IMR-90 (cell line): ENCODE measurements at regions not wholly inside any gene's neighbourhood (a gene's known extent, or its start where the extent isn't known, plus 50 kb on each side); places are given as distances from the start of the nearest gene placed in this dataset.

Source experiments
- ATAC-seq: fragments of 200-7000 bp; cut with Tn5 transposase; 2 replicates; pipeline ENCODE4 v1.9.1; 2020; ENCODE audit warnings: low read depth, mild to moderate bottlenecking, moderate library complexity
- BruUV-seq: library from RNA; stranded (reverse); fragments of 400-500 nt; replicated peaks from 2 replicates; lab custom pipeline; 2021; lab: Mats Ljungman, UMichigan
- CTCF ChIA-PET: fragments of 300-600 bp; formaldehyde crosslinking; extraction: SDS; loops from one replicate; lab custom pipeline; 2021; ENCODE audit warnings: antibody characterized with exemption; lab: Yijun Ruan, JAX
- POLR2A ChIA-PET: fragments of 300-600 bp; sonication (Branson Sonifier 250); formaldehyde crosslinking; loops from one replicate; lab custom pipeline; 2022; ENCODE audit warnings: antibody characterized with exemption; ENCODE audit not compliant: unreplicated experiment; lab: Charles Lee
- DNase-seq: peaks from one replicate; pipeline ENCODE4 v3.0.0; 2013
- H2AFZ ChIP-seq: replicated peaks from 2 replicates; pipeline ENCODE3; 2013; ENCODE audit warnings: low read length, mild to moderate bottlenecking; ENCODE audit not compliant: poor library complexity
- H2AK5ac ChIP-seq: 2 replicates; pipeline ENCODE4 v1.6.1; 2013; ENCODE audit warnings: low read depth, low read length, inconsistent platforms
- H2AK9ac ChIP-seq: replicated peaks from 2 replicates; pipeline ENCODE3; 2013; ENCODE audit warnings: mild to moderate bottlenecking, low read depth, low read length, moderate library complexity; ENCODE audit not compliant: poor library complexity
- H2BK120ac ChIP-seq: 2 replicates; pipeline ENCODE4 v1.6.1; 2013; ENCODE audit warnings: low read depth, low read length, inconsistent platforms
- H2BK15ac ChIP-seq: 3 replicates; pipeline ENCODE4 v1.6.1; 2013; ENCODE audit warnings: low read depth, low read length, inconsistent platforms
- H2BK20ac ChIP-seq: 2 replicates; pipeline ENCODE4 v1.6.1; 2013; ENCODE audit warnings: low read depth, mild to moderate bottlenecking, inconsistent platforms, low read length, moderate library complexity
- H2BK5ac ChIP-seq: 2 replicates; pipeline ENCODE4 v1.6.1; 2013; ENCODE audit warnings: mild to moderate bottlenecking, low read depth, low read length, inconsistent platforms; ENCODE audit not compliant: poor library complexity, severe bottlenecking
- H3K14ac ChIP-seq: replicated peaks from 2 replicates; pipeline ENCODE4 v1.6.1; 2013; ENCODE audit warnings: low read depth, low read length, inconsistent platforms
- H3K18ac ChIP-seq: 2 replicates; pipeline ENCODE4 v1.6.1; 2013; ENCODE audit warnings: low read depth, low read length, control low read depth
- H3K23ac ChIP-seq: 2 replicates; pipeline ENCODE4 v1.6.1; 2013; ENCODE audit warnings: low read depth, low read length, inconsistent platforms
- H3K27ac ChIP-seq: 2 replicates; pipeline ENCODE4 v1.5.1; 2013; ENCODE audit warnings: mild to moderate bottlenecking, control low read depth, low read length; ENCODE audit not compliant: insufficient read depth
- H3K27me3 ChIP-seq: 2 replicates; pipeline ENCODE4 v1.6.1; 2013; ENCODE audit warnings: low read length; ENCODE audit not compliant: control insufficient read depth, insufficient read depth
- H3K36me3 ChIP-seq: 2 replicates; pipeline ENCODE4 v1.6.1; 2013; ENCODE audit warnings: low read length, mixed read lengths; ENCODE audit not compliant: control insufficient read depth, insufficient read depth
- H3K4ac ChIP-seq: 2 replicates; pipeline ENCODE4 v1.6.1; 2013; ENCODE audit warnings: low read depth, low read length, inconsistent platforms
- H3K4me1 ChIP-seq: 2 replicates; pipeline ENCODE4 v1.6.1; 2013; ENCODE audit warnings: low read length, mixed read lengths; ENCODE audit not compliant: control insufficient read depth, insufficient read depth
- H3K4me2 ChIP-seq: 2 replicates; pipeline ENCODE4 v1.6.1; 2013; ENCODE audit warnings: low read depth, mild to moderate bottlenecking, control low read depth, low read length, moderate library complexity
- H3K4me3 ChIP-seq: 2 replicates; pipeline ENCODE4 v1.5.1; 2013; ENCODE audit warnings: low read depth, mild to moderate bottlenecking, control low read depth, low read length, moderate library complexity; ENCODE audit not compliant: insufficient read depth
- H3K56ac ChIP-seq: 2 replicates; pipeline ENCODE4 v1.6.1; 2013; ENCODE audit warnings: low read length, inconsistent platforms; ENCODE audit not compliant: insufficient read depth; ENCODE audit errors: extremely low read depth
- H3K79me1 ChIP-seq, 2 experiments: 2 replicates each; pipeline ENCODE4 v1.6.1; 2013; ENCODE audit warnings: low read length in 2 of 2, inconsistent platforms in 1 of 2, low read depth in 1 of 2
- H3K9ac ChIP-seq: 2 replicates; pipeline ENCODE4 v1.6.1; 2013; ENCODE audit warnings: low read depth, low read length, control low read depth
- H3K9me1 ChIP-seq: 2 replicates; pipeline ENCODE4 v1.6.1; 2013; ENCODE audit warnings: low read length, inconsistent platforms; ENCODE audit not compliant: insufficient read depth
- H3K9me3 ChIP-seq: 2 replicates; pipeline ENCODE4 v1.6.1; 2013; ENCODE audit warnings: low read length; ENCODE audit not compliant: control insufficient read depth, insufficient read depth
- H4K20me1 ChIP-seq: 2 replicates; pipeline ENCODE4 v1.6.1; 2013; ENCODE audit warnings: low read length, inconsistent platforms; ENCODE audit not compliant: insufficient read depth
- H4K5ac ChIP-seq: 2 replicates; pipeline ENCODE4 v1.6.1; 2013; ENCODE audit warnings: mild to moderate bottlenecking, low read depth, low read length, control low read depth
- H4K8ac ChIP-seq, 2 experiments: 2 replicates each; pipeline ENCODE4 v1.6.1; 2013; ENCODE audit warnings: low read depth in 2 of 2, low read length in 2 of 2, control low read depth in 1 of 2, inconsistent platforms in 1 of 2
- H4K91ac ChIP-seq: 2 replicates; pipeline ENCODE4 v1.6.1; 2013; ENCODE audit warnings: low read depth, low read length, inconsistent platforms; ENCODE audit not compliant: insufficient read depth
- CHD1 ChIP-seq: IDR thresholded peaks from 2 replicates; pipeline ENCODE4 v1.6.1; 2012; ENCODE audit warnings: low read depth, low read length, improper control_type of control experiment
- MAFK ChIP-seq: IDR thresholded peaks from 2 replicates; pipeline ENCODE4 v1.6.1; 2012; ENCODE audit warnings: low read depth, low read length, improper control_type of control experiment
- POLR2A ChIP-seq: IDR thresholded peaks from 2 replicates; pipeline ENCODE4 v1.6.1; 2012; ENCODE audit warnings: mild to moderate bottlenecking, low read depth, low read length
- RCOR1 ChIP-seq: IDR thresholded peaks from 2 replicates; pipeline ENCODE4 v1.6.1; 2012; ENCODE audit warnings: mild to moderate bottlenecking, low read length, improper control_type of control experiment; ENCODE audit not compliant: insufficient replicate concordance
- SMC3 ChIP-seq: fragments of 150-350 bp; IDR thresholded peaks from 2 replicates; pipeline ENCODE4 v1.6.1; 2016; ENCODE audit warnings: low read depth, mild to moderate bottlenecking, antibody characterized with exemption, low read length, moderate library complexity
- WGBS, 2 experiments: methylation state at CpG; one replicate each; pipeline versions ENCODE4 v1.1.5 to v1.1.7; 2013; ENCODE audit warnings: missing lambda C conversion rate in 2 of 2; ENCODE audit not compliant: insufficient read length in 1 of 2; ENCODE audit errors: extremely low coverage in 2 of 2; 5-methylcytosine and 5-hydroxymethylcytosine counted together
- dilution Hi-C: fragments of 300-500 bp; cut with HindIII; formaldehyde crosslinking; loops from one replicate; pipeline ENCODE4 v1.14.3; 2018; ENCODE audit warnings: low sequenced_read_pairs; ENCODE audit not compliant: unreplicated experiment
- in situ Hi-C: fragments of 300-500 bp; cut with MboI; formaldehyde crosslinking; loops from 3 replicates; pipeline ENCODE4 v1.14.3; 2019; ENCODE audit warnings: low sequenced_read_pairs, inconsistent platforms, mixed read lengths
- intact Hi-C: fragments of 100-400 bp; cut with micrococcal nuclease; formaldehyde crosslinking; loops from 2 replicates; pipeline ENCODE4 v1.10.0; 2022

DNA sequence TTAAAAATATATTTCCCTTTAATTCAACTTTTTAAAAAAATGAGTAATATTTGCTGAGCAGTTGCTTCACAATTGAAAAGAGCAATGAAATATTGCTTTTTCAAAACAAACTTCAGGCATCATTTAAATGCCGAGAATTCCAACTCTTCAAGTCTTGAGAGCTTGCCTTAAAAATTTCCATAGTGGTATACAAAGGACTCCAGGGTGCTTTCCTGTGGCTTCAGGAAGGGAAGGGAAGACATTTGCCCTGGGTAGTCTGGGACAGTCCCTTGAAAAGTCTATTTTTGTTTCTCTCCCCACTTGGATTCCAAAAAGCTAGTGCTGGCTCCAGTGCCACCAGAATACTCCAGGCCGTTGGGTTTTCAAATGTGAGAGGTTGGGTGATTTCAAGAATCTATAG lies 71.7 kb downstream of the HYCC1 start:
- no peak overlapping the region for H2AK9ac ChIP-seq
- no peak overlapping the region for H3K9ac ChIP-seq
- ChIA-PET POLR2A (interaction anchor here (0.6 kb wide), 1 partner anchor 107 kb away, joined by 12 read pairs; no protein-coding TSS in a partner anchor), CTCF (no interaction called here)
- no peak overlapping the region for H3K27ac ChIP-seq
- H3K4ac ChIP-seq: no peak overlapping the region
- peaks cover 0 to 13% of the 10 kb centered on the region in 2 experiments; a peak in 2 of 4 replicates for H3K79me1 ChIP-seq
- H4K91ac ChIP-seq: no peak overlapping the region
- no peak overlapping the region for H4K5ac ChIP-seq
- no peak overlapping the region for H2BK15ac ChIP-seq
- no peaks in the 10 kb centered on the region; the same call in 1 of the 2 replicates for H4K20me1 ChIP-seq
- no peak overlapping the region for H2BK5ac ChIP-seq
- H3K36me3 ChIP-seq: peaks cover 6% of the 10 kb centered on the region
- no peaks in the 10 kb centered on the region for H3K9me3 ChIP-seq
- intact Hi-C loops (no loop called here), in situ Hi-C loops (no loop called here), dilution Hi-C loops (no loop called here)
- DNase-seq (no peak), ATAC-seq (no peak)
- H2AK5ac ChIP-seq: no peak overlapping the region
- TF ChIP-seq POLR2A: no peak
- no peak for TF ChIP-seq RCOR1
- TF ChIP-seq SMC3: no peak
- TF ChIP-seq MAFK: no peak
- TF ChIP-seq CHD1: no peak
- H3K27me3 ChIP-seq: no peaks in the 10 kb centered on the region
- peaks cover 6% of the 10 kb centered on the region; the same call in 1 of the 2 replicates for H3K4me1 ChIP-seq
- H3K18ac ChIP-seq: no peak overlapping the region
- H2BK120ac ChIP-seq: no peak overlapping the region
- BruUV-seq: no TSS peak
- no peak overlapping the region for H3K4me3 ChIP-seq
- H2BK20ac ChIP-seq: no peak overlapping the region
- peaks cover 3% of the 10 kb centered on the region; the same call in 1 of the 2 replicates for H3K9me1 ChIP-seq
- no peak overlapping the region for H4K8ac ChIP-seq
- no CpG with 5 or more reads among the region's 2 CpGs for WGBS, 2 experiments
- no peak overlapping the region for H3K23ac ChIP-seq
- H2AFZ ChIP-seq: no peak overlapping the region
- no peak overlapping the region for H3K14ac ChIP-seq
- no peak overlapping the region for H3K56ac ChIP-seq
- H3K4me2 ChIP-seq: no peak overlapping the region
